ENCODE measurements at regions not wholly inside any gene's neighbourhood (a gene's known extent, or its start where the extent isn't known, plus 50 kb on each side); places are given as distances from the start of the nearest gene placed in this dataset.

DNA sequence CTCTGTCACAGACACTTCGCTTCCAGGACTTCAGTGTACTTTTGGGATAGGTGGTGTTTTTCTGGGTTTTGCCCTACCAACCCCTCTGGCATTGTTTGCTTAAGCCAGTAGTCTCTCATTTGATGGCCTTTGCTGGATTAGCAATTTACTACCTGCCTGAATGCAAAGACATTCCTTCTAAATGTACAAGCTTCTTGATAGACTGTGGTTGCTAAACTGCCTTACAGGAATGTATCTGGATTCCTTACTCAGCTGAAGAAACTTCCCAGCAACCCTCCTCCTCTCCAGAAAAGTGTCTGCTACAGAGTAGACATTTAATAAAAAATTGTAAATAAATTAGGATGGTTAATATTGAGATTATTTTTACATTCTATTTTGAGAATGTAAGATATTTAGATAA lies 1916.7 kb downstream of the EFNA5 start (continued):
- TF ChIP-seq, protein P1, sequence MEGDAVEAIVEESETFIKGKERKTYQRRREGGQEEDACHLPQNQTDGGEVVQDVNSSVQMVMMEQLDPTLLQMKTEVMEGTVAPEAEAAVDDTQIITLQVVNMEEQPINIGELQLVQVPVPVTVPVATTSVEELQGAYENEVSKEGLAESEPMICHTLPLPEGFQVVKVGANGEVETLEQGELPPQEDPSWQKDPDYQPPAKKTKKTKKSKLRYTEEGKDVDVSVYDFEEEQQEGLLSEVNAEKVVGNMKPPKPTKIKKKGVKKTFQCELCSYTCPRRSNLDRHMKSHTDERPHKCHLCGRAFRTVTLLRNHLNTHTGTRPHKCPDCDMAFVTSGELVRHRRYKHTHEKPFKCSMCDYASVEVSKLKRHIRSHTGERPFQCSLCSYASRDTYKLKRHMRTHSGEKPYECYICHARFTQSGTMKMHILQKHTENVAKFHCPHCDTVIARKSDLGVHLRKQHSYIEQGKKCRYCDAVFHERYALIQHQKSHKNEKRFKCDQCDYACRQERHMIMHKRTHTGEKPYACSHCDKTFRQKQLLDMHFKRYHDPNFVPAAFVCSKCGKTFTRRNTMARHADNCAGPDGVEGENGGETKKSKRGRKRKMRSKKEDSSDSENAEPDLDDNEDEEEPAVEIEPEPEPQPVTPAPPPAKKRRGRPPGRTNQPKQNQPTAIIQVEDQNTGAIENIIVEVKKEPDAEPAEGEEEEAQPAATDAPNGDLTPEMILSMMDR (IDR thresholded peaks at IDR 0.05 in 2 of 3, conservative IDR thresholded peaks at IDR 0.05 in 1 of 3; ENCODE audit: borderline replicate concordance in 1 of 3, insufficient read depth in 1 of 3, low read depth in 2 of 3, low read length in 2 of 3): no peak
- no peak for TF ChIP-seq ELF1 (IDR thresholded peaks at IDR 0.05; ENCODE audit: borderline replicate concordance, low read depth)
- TF ChIP-seq POLR2A (IDR thresholded peaks at IDR 0.05; ENCODE audit: borderline replicate concordance, extremely low read depth, insufficient read depth, insufficient read length): no peak
- TF ChIP-seq SIN3A (IDR thresholded peaks at IDR 0.05; ENCODE audit: low read depth): no peak

- Histone ChIP-seq H3K9me2 (ENCODE audit: insufficient read depth) (no peaks in the 10 kb centered on the region; the same call in 1 of the 2 replicates), H3K27ac (ENCODE audit: low read depth, low read length) (no peak overlapping the region), H3K9me3 (ENCODE audit: control insufficient read depth in 1 of 2, insufficient read depth in 1 of 2, low read depth in 1 of 2, low read length in 2 of 2) (no peaks in the 10 kb centered on the region), H3K36me3 (ENCODE audit: control insufficient read depth in 1 of 2, insufficient read depth in 2 of 2, low read length in 2 of 2) (no peaks in the 10 kb centered on the region), H2AFZ (ENCODE audit: low read depth, low read length, poor library complexity, severe bottlenecking) (peak overlapping the region; percentile 31), H3K4me1 (ENCODE audit: control insufficient read depth in 1 of 2, insufficient read depth in 2 of 2, low read length in 2 of 2) (no peaks in the 10 kb centered on the region), H4K20me1 (ENCODE audit: insufficient read depth) (no peaks in the 10 kb centered on the region; the same call in 1 of the 2 replicates), H3K27me3 (ENCODE audit: insufficient read depth, low read length) (no peaks in the 10 kb centered on the region), H3K79me2 (ENCODE audit: insufficient read depth, low read length) (no peaks in the 10 kb centered on the region), H3K9ac (ENCODE audit: low read length) (no peak overlapping the region), H3K4me2 (ENCODE audit: low read length) (no peak overlapping the region), H3K4me3 (replicated peaks in 1 of 2; ENCODE audit: low read depth in 1 of 2, low read length in 2 of 2) (no peak overlapping the region)
- DNase-seq (ENCODE audit: low read depth, low spot score) (no peak), ATAC-seq (no peak)
- no TSS peak for BruUV-seq (replicated peaks)
- intact Hi-C loops (cut with micrococcal nuclease): no loop called here
- ChIA-PET CTCF (no interaction called here), RAD21 (ENCODE audit: low non-redundant PET in 1 of 2, low total read pairs in 2 of 2, uncharacterized antibody in 2 of 2, unreplicated experiment in 2 of 2) (no interaction called here), POLR2A (no interaction called here)
- TF ChIP-seq EZH2phosphoT487 (IDR thresholded peaks at IDR 0.05; ENCODE audit: borderline replicate concordance): no peak
- no peak for TF ChIP-seq YY1 (IDR thresholded peaks at IDR 0.05; ENCODE audit: extremely low read depth, insufficient replicate concordance, low read depth, low read length)
- TF ChIP-seq ELF1 (IDR thresholded peaks at IDR 0.05; ENCODE audit: borderline replicate concordance, low read depth): no peak
Observed at GRCh38 chr5:105752801-105753200, 1917.9 kb downstream of the EFNA5 start.

GRCh38 chr5:105751908-105752307 lies 1918.8 kb downstream of the EFNA5 start:
- H3K36me3 ChIP-seq (ENCODE audit: control insufficient read depth in 1 of 2, insufficient read depth in 2 of 2, low read length in 2 of 2): no peaks in the 10 kb centered on the region
- no peak for DNase-seq (ENCODE audit: low read depth, low spot score)
- no peak overlapping the region for H3K4me2 ChIP-seq (ENCODE audit: low read length)
- TF ChIP-seq MAX (IDR thresholded peaks at IDR 0.05) (no peak), SIN3A (IDR thresholded peaks at IDR 0.05; ENCODE audit: low read depth) (no peak), RAD21 (IDR thresholded peaks at IDR 0.05; ENCODE audit: low read depth) (no peak), JUND (IDR thresholded peaks at IDR 0.05) (no peak), ZFX (IDR thresholded peaks at IDR 0.05) (no peak), SRF (IDR thresholded peaks at IDR 0.05; ENCODE audit: low read depth) (no peak)
- TF ChIP-seq, protein P2, sequence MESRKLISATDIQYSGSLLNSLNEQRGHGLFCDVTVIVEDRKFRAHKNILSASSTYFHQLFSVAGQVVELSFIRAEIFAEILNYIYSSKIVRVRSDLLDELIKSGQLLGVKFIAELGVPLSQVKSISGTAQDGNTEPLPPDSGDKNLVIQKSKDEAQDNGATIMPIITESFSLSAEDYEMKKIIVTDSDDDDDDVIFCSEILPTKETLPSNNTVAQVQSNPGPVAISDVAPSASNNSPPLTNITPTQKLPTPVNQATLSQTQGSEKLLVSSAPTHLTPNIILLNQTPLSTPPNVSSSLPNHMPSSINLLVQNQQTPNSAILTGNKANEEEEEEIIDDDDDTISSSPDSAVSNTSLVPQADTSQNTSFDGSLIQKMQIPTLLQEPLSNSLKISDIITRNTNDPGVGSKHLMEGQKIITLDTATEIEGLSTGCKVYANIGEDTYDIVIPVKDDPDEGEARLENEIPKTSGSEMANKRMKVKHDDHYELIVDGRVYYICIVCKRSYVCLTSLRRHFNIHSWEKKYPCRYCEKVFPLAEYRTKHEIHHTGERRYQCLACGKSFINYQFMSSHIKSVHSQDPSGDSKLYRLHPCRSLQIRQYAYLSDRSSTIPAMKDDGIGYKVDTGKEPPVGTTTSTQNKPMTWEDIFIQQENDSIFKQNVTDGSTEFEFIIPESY (IDR thresholded peaks at IDR 0.05; ENCODE audit: extremely low read depth, insufficient replicate concordance, low read length): no peak
- H3K27me3 ChIP-seq (ENCODE audit: insufficient read depth, low read length): no peaks in the 10 kb centered on the region
- H3K79me2 ChIP-seq (ENCODE audit: insufficient read depth, low read length): no peaks in the 10 kb centered on the region
- no peak for ATAC-seq
- POLR2A ChIA-PET: no interaction called here
- H3K9ac ChIP-seq (ENCODE audit: low read length): no peak overlapping the region
- H3K9me2 ChIP-seq (ENCODE audit: insufficient read depth): no peaks in the 10 kb centered on the region; the same call in 1 of the 2 replicates
- H3K27ac ChIP-seq (ENCODE audit: low read depth, low read length): no peak overlapping the region
- no peak overlapping the region for H2AFZ ChIP-seq (ENCODE audit: low read depth, low read length, poor library complexity, severe bottlenecking)
- RAD21 ChIA-PET (ENCODE audit: low non-redundant PET in 1 of 2, low total read pairs in 2 of 2, uncharacterized antibody in 2 of 2, unreplicated experiment in 2 of 2): no interaction called here
- H3K4me3 ChIP-seq (replicated peaks in 1 of 2; ENCODE audit: low read depth in 1 of 2, low read length in 2 of 2): no peak overlapping the region
- no peaks in the 10 kb centered on the region for H3K9me3 ChIP-seq (ENCODE audit: control insufficient read depth in 1 of 2, insufficient read depth in 1 of 2, low read depth in 1 of 2, low read length in 2 of 2)
- no TSS peak for BruUV-seq (replicated peaks)
- no peaks in the 10 kb centered on the region for H3K4me1 ChIP-seq (ENCODE audit: control insufficient read depth in 1 of 2, insufficient read depth in 2 of 2, low read length in 2 of 2)
- H4K20me1 ChIP-seq (ENCODE audit: insufficient read depth): no peaks in the 10 kb centered on the region; the same call in 1 of the 2 replicates
- CTCF ChIA-PET: no interaction called here
- intact Hi-C loops (cut with micrococcal nuclease): no loop called here

Measured in HCT116 (cell line).